NB4 (cell line): ENCODE measurements at regions not wholly inside any gene's neighbourhood (a gene's known extent, or its start where the extent isn't known, plus 50 kb on each side); places are given as distances from the start of the nearest gene placed in this dataset.

ENCODE experiments used
- POLR2A ChIP-seq: IDR thresholded peaks from 2 replicates; pipeline ENCODE4 v1.6.1; 2011; ENCODE audit warnings: mild to moderate bottlenecking; ENCODE audit not compliant: insufficient read length; ENCODE audit errors: extremely low read depth
- TF ChIP-seq, protein P1 (sequence below): IDR thresholded peaks from 2 replicates; pipeline ENCODE4 v1.6.1; 2011; ENCODE audit warnings: low read depth, low read length
- TF ChIP-seq, protein P2 (sequence below): IDR thresholded peaks from one replicate; pipeline ENCODE4 v1.5.1; 2012; ENCODE audit warnings: low read depth, low read length

DNA sequence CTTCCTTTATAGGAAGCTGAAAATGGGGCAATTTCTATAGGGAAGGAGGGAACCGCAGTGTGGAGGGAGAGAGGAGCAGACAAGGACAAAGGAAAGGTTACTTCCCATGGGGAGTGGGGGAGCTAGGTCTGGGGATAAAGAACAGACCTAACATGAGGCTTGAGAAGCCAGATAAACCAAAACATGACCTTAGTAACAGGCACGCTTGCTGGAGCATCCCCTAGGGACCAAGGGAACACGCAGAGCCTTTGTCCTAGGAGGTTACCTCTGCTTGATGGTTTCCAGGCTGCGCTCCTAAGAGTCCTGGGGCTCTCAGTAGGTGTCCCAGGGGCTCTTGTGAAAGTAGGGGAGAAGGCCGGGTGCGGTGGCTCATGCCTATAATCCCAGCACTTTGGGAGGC, 271.4 kb upstream of the NCAM1 start:
- TF ChIP-seq, protein P1, sequence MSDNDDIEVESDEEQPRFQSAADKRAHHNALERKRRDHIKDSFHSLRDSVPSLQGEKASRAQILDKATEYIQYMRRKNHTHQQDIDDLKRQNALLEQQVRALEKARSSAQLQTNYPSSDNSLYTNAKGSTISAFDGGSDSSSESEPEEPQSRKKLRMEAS = no peak
- TF ChIP-seq, protein P2, sequence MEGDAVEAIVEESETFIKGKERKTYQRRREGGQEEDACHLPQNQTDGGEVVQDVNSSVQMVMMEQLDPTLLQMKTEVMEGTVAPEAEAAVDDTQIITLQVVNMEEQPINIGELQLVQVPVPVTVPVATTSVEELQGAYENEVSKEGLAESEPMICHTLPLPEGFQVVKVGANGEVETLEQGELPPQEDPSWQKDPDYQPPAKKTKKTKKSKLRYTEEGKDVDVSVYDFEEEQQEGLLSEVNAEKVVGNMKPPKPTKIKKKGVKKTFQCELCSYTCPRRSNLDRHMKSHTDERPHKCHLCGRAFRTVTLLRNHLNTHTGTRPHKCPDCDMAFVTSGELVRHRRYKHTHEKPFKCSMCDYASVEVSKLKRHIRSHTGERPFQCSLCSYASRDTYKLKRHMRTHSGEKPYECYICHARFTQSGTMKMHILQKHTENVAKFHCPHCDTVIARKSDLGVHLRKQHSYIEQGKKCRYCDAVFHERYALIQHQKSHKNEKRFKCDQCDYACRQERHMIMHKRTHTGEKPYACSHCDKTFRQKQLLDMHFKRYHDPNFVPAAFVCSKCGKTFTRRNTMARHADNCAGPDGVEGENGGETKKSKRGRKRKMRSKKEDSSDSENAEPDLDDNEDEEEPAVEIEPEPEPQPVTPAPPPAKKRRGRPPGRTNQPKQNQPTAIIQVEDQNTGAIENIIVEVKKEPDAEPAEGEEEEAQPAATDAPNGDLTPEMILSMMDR = no peak
- no peak for TF ChIP-seq POLR2A
